GM18858 (cell line): ENCODE measurements at regions not wholly inside any gene's neighbourhood (a gene's known extent, or its start where the extent isn't known, plus 50 kb on each side); places are given as distances from the start of the nearest gene placed in this dataset.
"Not testable (repeated sequence)": the region's sequence is repeated elsewhere in the genome, so short reads cannot be mapped to it uniquely, and the experiment has no call there.

Experiments used
- ATAC-seq: cut with Tn5 transposase; IDR thresholded peaks from one replicate; pipeline ENCODE4 v1.9.1; 2021; ENCODE audit not compliant: unreplicated experiment

- no peak for ATAC-seq
These were observed 402.6 kb upstream of the NFIA start for GRCh38 chr1:60679524-60680375.

- no peak for ATAC-seq
These were observed 403.6 kb upstream of the NFIA start for GRCh38 chr1:60678802-60679201.

DNA sequence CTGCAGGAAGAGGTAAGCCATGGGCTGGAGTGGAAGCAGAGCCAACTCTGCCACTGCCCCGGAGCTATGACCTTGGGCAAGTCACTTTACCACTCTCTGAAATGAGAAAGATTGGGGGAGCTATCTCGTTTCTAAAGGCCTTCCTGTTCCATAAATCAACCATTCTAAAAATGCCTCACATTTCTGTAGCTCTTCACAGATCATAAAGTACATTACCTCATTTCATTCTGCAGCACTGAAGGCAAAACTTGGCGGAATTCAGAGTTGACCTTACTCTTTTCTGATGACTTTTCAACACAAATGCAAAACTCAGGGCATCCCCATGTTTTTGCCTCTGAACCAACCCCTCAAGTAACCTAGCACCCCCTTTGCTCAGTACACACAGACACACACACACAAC lies 404.0 kb upstream of the NFIA start:
- ATAC-seq: no peak

- ATAC-seq: no peak
These were observed 409.9 kb upstream of the NFIA start for GRCh38 chr1:60672449-60672848.

- no peak for ATAC-seq
These were observed 412.1 kb upstream of the NFIA start for GRCh38 chr1:60670302-60670701.

DNA sequence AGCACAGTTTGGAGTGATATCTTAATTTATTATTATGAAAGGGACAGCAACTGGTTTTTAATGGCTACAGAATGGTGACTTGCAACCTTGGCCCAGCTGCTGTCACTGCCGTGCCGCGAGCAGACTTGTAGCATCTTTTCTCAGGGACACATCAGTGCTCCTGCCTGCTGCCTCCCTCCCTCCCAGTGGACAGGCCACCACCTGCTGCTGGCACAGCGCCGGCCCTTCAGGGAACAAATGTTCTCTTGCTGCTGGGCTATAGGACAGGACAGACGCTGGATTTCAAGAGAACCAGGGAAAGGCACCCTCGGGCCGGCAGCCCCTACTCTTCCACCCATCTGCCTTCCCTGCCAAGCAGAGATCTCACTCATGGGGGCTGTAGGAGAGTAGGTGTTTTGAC lies 413.8 kb upstream of the NFIA start:
- no peak for ATAC-seq

- ATAC-seq: no peak
These were observed 417.1 kb upstream of the NFIA start for GRCh38 chr1:60665311-60665710.

GRCh38 chr1:60664086-60664625 lies 418.2 kb upstream of the NFIA start:
- no peak for ATAC-seq

GRCh38 chr1:60662486-60663044 lies 419.8 kb upstream of the NFIA start:
- no peak for ATAC-seq

DNA sequence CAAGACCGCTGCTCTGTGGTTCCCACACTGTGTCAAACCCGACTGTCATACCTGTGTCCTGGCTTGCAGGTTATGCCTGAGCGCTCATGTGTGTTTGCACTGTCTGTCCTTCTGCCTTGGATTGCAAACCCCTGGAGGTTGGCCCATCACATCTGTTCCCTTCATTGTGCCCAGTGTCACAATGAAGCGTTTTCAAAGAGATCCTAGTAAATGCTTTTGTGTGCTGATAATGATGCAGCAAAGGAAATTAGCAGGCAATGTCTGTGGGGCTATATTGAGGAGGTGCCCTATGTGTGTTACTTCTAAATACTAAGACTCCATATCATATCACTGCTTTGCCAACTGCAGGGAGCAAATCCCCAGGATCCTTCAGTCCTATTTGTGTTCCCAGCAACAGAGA lies 424.4 kb upstream of the NFIA start:
- no peak for ATAC-seq

GRCh38 chr1:60655679-60656355 lies 426.5 kb upstream of the NFIA start:
- no peak for ATAC-seq

- ATAC-seq: not testable (repeated sequence)
These were observed 442.3 kb upstream of the NFIA start for GRCh38 chr1:60640033-60640551.

GRCh38 chr1:60639287-60639686 lies 443.1 kb upstream of the NFIA start:
- ATAC-seq: no peak

- no peak for ATAC-seq
These were observed 444.7 kb upstream of the NFIA start for GRCh38 chr1:60637651-60638050.

- ATAC-seq: no peak
These were observed 445.4 kb upstream of the NFIA start for GRCh38 chr1:60636946-60637345.

DNA sequence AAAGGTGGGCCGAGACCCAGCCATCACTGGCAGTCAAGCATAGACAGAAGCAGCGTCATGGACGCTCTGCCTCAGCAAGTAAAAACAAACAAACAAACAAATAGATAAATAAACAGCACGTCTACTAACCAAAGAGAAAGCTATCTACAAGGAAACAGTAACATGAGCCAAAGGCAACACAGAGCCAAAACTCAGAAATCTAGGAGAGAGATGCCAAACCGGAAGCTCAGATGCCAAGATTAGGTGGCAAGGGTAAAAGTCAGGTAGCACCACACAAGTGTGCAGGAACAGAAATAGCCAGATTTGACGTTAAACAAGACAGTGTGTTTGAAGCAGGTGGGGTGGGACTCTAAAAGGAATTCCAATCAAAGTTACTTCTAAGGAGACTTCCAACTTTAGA lies 448.3 kb upstream of the NFIA start:
- no peak for ATAC-seq

DNA sequence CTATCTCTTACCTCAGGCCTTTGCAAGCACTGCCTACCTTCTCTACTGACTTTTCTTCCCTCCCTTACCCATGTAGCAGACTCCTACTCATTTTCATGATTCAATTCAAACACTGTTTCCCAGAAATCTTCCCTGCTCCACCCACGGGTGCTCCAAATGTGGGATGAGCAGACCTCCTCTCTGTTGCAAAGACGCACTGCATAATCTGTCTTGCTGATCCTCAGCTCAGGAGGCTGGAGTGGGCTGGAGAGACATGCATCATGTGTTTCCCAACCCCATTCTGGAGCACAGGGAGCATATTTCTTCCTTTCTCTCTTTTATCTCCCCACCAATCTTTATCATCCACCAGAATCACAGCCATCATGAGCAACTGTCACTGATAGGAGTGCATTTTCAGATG lies 459.9 kb upstream of the NFIA start:
- ATAC-seq: no peak

- ATAC-seq: no peak
These were observed 461.0 kb upstream of the NFIA start for GRCh38 chr1:60621368-60621851.

DNA sequence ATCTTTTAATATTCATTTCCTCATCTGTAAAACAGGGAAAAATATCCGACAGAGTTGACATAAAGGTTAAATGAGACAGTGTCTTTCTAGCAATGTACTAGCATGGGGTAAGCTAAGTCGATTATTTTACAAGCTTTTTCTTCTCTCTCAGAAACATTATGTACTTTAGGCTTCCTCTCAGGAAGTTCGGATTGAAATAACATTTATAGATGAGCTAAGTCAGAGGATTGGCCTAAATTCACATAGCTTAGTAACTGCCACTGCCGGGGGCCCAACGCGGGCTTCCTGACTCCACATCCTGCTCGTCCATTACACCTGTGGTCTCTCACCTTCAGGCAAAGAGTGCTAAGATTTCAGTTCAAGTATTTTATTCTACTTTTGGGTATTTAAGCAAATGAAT lies 462.3 kb upstream of the NFIA start:
- ATAC-seq: no peak

GRCh38 chr1:60619581-60619980 lies 462.8 kb upstream of the NFIA start:
- ATAC-seq: no peak

- ATAC-seq: no peak
These were observed 466.7 kb upstream of the NFIA start for GRCh38 chr1:60615666-60616065.

GRCh38 chr1:60612790-60613189 lies 469.6 kb upstream of the NFIA start:
- no peak for ATAC-seq
